ENCODE measurements at regions not wholly inside any gene's neighbourhood (a gene's known extent, or its start where the extent isn't known, plus 50 kb on each side); places are given as distances from the start of the nearest gene placed in this dataset.

DNA sequence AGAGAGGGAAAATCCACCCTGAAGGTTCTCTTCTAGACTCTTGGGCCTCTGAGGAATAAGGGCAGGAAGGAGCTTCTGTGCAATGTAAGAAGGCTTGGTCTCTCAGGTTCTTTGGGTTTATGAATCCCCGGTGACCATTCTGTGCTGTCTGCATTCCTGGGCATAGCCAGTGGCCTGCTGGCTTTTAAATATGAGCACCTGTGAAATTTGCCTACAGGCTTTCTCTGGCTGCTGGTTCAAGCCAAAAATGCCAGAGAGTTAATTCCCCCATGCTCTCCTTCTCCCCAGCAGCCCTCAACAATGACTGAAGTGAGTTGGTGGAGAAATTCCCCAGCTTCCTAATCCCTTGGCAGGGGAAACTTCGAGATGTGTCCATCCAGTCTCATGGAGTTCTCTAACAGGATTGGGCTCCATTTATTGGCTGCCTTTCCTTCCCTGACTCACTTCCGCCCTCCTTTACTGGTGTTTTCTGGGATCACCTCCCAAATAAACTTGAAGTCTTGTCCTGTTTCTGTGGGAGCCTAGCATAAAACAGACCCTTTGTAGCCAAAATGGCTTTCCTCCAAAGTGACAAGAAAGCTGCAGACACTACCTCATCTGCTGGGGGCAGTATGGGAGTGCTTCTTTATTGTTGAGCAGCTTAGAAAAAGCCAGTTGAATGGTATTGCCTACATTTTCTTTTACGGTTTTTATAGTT, 179.4 kb upstream of the CASK start:
- TF ChIP-seq CTCF (IDR thresholded peaks at IDR 0.05) (no peak), POLR2A (IDR thresholded peaks at IDR 0.05) (no peak)
